ENCODE measurements at regions not wholly inside any gene's neighbourhood (a gene's known extent, or its start where the extent isn't known, plus 50 kb on each side); places are given as distances from the start of the nearest gene placed in this dataset.

DNA sequence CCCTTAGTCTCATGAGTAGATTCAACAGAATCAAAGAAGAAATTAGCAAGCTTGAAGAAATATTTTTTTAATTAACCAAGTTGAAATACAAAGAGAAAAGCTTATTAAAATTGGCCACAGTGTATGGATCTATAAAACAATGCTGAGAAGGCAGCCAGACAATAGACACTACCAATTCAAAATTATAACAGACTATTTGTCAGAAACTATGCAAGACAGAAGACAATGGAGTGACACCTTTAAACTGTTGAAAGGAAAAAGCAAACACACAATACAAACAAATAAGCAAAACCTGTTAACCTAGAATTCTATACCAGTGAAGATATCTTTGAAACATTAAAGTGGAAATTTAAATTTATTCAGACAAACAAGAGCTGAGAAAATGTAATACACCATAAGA lies 225.4 kb downstream of the CASP12 start:
- in situ Hi-C loops (cut with HindIII; ENCODE audit: low pct_ligation_motif_present, low pct_unique_long_range_greater_than_20kb, low sequenced_read_pairs) = no loop called here
- no peak for DNase-seq

DNA sequence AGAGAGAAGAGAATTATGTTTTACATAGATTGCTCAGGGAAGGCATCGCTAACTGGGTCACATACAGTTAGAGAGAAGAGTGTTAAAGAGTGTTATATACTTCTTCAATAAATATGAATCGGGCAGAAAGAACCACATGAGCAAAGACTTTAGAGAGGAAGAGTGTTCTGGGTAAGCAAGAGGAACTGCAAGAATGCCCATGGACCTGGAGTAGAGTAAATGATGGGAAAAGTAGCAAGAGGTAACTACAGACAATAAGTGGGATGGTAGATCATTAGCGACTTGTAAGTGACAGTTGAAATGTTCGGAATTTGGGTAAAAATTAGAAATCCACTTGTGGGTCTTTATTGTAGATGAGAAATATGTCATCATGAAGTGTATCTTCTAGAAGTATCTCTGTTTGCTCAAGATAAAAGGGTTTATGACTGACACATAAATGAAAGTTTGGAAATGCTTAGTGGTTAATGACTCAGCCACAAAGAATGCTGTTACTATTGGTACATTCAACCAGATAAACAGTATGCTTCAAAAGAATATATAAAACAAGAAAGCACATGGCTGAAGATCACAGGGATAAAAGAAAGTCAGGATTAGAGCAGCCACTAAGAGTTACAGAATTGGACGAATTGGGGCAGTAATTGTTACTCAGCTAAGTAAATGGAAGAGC lies 229.3 kb downstream of the CASP12 start:
- DNase-seq = peak; percentile 67
- in situ Hi-C loops (cut with HindIII; ENCODE audit: low pct_ligation_motif_present, low pct_unique_long_range_greater_than_20kb, low sequenced_read_pairs) = no loop called here

DNA sequence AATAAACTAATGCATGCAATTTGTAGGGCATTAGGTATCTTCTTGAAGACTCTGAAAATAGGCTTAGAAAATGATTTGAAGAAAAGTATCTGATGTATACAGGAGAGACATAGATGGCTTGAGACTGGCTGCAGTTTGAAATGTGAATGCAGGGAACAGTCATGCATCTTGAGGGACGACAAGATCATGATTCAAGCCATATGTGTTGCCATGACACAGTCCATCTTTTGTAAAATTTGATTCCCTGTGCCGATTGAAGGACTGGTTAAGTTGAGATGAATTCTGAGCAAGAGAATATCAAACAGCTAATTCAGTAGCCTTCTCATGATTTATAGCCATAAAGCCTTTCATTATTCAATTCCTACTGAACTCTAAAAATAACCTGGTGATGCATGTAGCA lies 231.6 kb downstream of the CASP12 start:
- in situ Hi-C loops (cut with HindIII; ENCODE audit: low pct_ligation_motif_present, low pct_unique_long_range_greater_than_20kb, low sequenced_read_pairs) = no loop called here

DNA sequence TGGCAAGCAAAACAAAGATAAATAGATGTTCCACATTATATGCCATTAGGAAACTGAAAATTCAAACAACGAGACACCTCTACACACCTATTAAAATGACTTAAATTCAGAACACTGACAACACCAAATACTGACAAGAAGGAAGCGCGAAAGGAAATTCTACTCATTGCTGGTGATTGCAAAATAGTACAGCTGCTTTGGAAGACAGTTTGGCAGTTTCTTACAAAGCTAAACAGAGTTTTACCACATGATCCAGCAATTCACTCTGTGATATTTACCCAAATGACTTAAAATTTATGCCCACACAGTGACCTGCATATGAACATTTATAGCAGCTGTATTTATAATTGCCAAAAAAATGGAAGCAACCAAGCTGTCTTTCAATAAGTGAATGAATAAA lies 232.6 kb downstream of the CASP12 start:
- no peak for DNase-seq

More for the DNA sequence above, 231.6 kb downstream of the CASP12 start:
- DNase-seq = no peak

DNA sequence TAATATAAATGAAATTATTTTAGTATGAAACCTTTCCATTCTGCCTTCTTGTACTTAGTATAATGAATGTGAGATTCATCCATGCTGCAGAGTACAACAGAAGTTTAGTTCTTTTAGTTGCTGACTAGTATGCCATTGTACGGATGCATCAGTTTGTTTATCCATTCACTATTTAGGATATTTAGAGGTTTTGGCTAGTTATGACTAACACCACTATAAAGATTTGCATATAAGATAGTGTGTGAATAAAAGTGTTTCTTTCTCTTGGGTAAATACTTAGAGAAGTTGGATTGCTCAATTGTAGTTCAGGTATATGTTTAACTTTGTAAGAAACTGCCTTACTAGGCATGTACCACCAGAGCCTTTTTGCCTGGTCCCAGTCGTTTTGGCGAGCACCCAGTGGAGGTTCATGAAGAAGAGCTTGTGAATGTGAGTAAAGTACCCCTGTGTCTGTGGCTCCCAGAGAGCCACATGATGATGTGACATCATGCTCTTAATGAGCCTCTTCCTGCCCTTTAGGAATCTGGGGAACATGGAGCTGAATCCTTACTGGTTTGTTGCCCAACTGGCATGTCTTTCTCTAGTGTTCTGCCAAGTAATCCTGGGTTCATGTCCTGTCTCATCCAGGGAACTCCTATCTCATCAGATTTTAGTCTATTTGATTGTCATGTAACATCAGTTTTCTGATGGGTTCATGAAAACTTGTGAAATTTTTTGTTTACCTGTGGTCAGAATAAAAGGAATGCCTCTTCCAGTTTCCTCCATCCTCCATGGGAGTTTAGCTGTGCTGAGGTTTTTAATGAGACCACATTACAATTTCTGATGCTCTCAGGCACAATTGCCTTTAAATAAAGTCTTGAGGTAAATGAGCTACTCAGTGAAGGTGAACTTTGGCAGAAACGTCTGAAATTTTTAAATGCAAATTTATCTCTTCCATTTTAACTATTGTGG lies 234.8 kb downstream of the CASP12 start:
- in situ Hi-C loops (cut with HindIII; ENCODE audit: low pct_ligation_motif_present, low pct_unique_long_range_greater_than_20kb, low sequenced_read_pairs) = no loop called here
- DNase-seq = no peak

More for the DNA sequence above, 232.6 kb downstream of the CASP12 start:
- in situ Hi-C loops (cut with HindIII; ENCODE audit: low pct_ligation_motif_present, low pct_unique_long_range_greater_than_20kb, low sequenced_read_pairs) = no loop called here

DNA sequence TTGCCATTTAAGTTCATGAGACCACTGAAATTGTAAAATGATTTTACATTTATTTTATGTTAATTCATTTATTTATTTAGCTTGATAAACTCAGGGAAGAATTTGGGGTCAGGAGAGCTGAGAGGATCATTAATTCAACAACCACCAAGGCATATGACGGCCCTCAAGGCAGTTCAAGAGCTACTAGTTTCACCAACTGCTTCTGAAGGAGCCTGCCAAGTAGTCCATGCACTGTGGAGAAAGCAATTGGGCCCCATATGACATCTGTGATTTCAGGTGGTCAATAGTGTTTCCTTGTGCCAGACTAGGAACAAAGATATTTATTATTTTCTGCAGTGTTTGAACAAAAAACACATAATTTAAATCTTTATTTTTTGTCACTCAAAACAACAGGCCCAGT lies 236.4 kb downstream of the CASP12 start:
- no peak for DNase-seq
- in situ Hi-C loops (cut with HindIII; ENCODE audit: low pct_ligation_motif_present, low pct_unique_long_range_greater_than_20kb, low sequenced_read_pairs) = no loop called here

DNA sequence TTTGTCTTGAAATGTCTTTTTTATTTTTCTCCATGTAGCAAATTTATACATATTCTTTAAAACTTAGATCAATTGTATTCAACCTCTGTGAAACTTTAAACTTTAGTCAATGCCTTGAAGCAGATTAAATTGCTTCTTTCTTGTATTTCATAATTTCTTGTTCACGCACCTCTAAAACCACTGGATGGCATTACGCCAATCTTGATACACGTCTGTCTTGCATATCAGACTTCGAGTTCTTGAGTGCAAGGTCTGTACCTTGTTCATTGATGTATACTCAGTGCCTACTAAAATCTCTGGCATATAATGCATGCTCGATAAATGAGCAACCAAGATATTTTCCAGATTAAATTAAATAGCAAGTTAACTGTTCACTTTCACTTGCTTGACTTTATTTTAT lies 236.8 kb downstream of the CASP12 start:
- in situ Hi-C loops (cut with HindIII; ENCODE audit: low pct_ligation_motif_present, low pct_unique_long_range_greater_than_20kb, low sequenced_read_pairs) = no loop called here
- DNase-seq = no peak

DNA sequence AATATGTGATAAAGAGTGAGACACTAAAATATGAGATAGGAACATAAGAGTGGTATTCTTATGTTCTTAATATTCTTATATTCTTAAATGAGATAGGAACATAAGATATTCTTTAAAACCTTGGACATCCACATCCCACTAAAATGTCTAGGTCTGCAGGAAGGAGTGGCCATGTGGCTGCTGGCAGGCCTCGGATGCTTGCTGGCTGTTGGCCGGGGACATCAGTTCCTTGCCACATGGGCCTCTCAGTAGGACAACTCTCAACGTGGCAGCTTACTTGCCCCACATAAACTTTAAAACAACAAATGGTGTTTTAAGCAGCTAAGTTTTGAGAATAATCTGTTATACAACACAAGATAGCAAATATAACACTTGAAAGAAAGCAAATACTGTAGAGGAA lies 240.1 kb downstream of the CASP12 start:
- in situ Hi-C loops (cut with HindIII; ENCODE audit: low pct_ligation_motif_present, low pct_unique_long_range_greater_than_20kb, low sequenced_read_pairs) = no loop called here
- DNase-seq = no peak

DNA sequence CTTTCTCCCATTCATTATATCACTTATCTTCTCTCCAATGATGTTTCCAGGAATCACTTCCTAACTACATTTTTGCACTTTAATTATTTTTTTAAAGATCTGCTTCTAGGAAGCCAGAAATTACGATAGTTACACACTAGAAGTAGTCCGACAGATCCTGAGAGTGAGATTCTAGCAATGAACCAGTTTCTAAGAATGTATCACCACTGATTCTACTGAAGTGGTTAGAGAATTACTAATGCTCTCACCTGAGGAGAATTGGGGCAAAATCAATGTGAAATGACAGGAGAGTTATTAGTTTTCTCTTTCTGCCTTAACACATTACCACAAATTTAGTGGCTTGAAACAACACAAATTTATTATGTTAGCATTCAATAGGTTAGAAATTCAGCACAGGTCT lies 241.2 kb downstream of the CASP12 start:
- in situ Hi-C loops (cut with HindIII; ENCODE audit: low pct_ligation_motif_present, low pct_unique_long_range_greater_than_20kb, low sequenced_read_pairs) = no loop called here
- DNase-seq = no peak

DNA sequence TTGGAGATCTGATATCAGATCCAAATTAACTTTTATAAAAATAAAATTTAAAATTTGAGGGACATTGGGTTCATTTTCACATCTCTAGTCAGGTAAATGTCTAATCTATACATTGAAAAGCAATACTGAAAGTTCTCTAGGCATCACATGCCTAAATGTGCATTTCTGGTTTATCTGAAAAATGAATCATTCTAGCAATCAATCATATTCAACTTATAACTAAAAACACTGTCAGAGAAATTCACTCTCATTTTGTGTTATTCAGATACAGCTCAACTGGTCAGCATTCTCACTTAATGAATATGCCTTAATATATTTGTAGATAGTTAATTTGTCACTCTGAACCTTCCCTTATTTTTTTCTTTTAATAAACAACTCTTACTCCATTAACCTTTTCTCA lies 243.2 kb downstream of the CASP12 start:
- in situ Hi-C loops (cut with HindIII; ENCODE audit: low pct_ligation_motif_present, low pct_unique_long_range_greater_than_20kb, low sequenced_read_pairs) = no loop called here

DNA sequence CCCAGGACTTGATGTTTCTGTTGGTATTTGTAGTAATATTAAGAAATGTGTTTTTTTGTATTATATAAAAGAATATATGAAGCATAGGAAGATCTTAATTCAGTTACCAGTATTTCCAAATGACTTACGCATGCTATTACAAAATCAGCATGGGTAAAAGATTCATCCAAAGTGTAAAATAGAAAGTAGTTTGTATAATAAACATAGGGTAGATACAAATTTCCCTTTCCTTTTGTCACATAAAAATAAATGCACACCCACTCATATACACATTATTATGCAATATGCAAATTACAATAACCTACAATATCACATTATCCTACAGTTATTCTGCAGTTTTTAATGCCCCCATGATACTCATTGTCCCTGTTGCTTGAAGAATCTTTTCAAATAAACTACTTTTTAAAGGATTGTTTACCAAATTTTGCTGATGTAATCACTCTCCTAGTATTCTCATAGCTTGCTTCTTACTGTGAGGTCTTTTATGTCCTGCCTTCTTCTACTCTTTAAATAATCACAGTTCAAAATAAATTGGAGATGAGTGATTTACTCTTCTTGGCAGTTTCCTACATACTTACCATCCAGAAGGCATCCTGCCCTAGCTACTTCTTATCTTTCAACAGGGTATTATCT lies 244.0 kb downstream of the CASP12 start:
- no peak for DNase-seq
- in situ Hi-C loops (cut with HindIII; ENCODE audit: low pct_ligation_motif_present, low pct_unique_long_range_greater_than_20kb, low sequenced_read_pairs) = no loop called here

More for the DNA sequence above, 243.2 kb downstream of the CASP12 start:
- DNase-seq = no peak

DNA sequence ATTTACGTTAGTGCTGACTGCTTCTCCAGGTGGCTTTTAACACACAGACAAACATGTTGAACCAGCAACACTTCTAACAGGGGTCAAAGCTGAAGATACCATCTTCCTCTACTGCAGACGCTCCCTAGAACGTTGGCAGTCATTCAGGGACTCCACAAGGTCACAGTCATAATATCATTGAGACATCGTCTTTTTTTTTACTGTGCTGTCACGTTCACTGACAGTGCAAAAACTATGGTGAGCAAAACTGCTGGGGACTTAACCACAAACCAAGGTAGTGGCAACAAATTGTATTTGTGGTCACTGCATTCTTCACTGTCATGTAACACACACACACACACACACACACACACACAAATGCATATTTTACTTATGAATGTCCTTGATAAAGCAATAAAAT lies 244.9 kb downstream of the CASP12 start:
- DNase-seq = no peak
- in situ Hi-C loops (cut with HindIII; ENCODE audit: low pct_ligation_motif_present, low pct_unique_long_range_greater_than_20kb, low sequenced_read_pairs) = no loop called here

DNA sequence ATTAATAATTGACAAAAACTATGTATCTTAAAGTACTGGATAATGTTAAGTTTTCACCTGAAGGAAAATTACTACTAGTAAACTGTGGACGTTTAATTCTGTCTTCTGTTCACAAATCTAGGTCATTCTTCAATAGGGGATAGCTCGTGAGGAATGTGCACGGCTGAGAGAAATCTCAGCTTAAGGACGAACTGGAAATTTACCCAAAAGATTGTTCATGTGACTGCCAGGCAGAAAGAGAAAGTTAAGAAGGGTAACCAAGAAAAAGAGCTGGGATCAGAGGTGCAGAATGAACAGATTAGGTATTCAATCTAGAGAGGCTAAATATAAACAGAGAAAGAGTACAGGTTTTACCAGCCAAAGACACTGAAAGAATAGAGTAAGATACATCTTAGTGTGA lies 245.3 kb downstream of the CASP12 start:
- no peak for DNase-seq
- in situ Hi-C loops (cut with HindIII; ENCODE audit: low pct_ligation_motif_present, low pct_unique_long_range_greater_than_20kb, low sequenced_read_pairs) = no loop called here

DNA sequence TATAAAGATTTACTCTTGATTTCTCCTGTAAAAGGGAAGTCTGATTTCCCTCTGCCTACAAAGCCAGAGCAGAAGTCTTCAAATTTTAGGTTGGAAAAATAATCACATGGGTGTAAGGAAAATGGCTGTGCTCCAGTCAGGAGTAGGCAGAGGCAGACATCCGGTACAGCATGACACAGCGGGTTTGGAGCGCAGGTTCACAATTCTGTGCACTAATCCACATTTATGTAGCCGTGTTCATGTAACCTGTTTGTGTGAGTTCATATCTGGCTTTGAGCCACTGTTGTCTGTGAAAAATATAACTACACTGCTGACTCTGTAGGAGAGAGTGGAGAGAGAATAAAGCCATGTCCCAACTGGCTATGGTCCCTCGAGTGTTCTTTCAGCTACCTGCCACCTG lies 248.0 kb downstream of the CASP12 start:
- in situ Hi-C loops (cut with HindIII; ENCODE audit: low pct_ligation_motif_present, low pct_unique_long_range_greater_than_20kb, low sequenced_read_pairs) = no loop called here
- DNase-seq = peak; percentile 16

DNA sequence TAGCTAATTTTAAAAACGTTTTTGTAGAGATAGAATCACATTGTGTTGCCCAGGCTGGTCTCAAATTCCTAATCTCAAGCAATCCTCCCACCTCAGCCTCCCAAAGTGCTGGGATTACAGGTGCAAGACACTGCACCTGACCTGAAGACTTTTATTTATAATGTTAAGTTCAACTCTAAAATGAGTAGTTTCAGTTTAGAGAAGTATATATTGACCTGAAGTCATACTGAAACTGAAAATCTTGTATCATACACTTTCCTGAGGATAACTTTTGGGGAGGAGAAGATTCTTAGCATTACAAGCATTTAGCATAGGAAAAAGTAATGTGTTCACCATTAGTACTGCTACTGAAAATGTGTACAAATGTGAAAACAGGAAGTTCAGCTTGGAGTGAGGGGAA lies 249.3 kb downstream of the CASP12 start:
- in situ Hi-C loops (cut with HindIII; ENCODE audit: low pct_ligation_motif_present, low pct_unique_long_range_greater_than_20kb, low sequenced_read_pairs) = no loop called here
- no peak for DNase-seq

DNA sequence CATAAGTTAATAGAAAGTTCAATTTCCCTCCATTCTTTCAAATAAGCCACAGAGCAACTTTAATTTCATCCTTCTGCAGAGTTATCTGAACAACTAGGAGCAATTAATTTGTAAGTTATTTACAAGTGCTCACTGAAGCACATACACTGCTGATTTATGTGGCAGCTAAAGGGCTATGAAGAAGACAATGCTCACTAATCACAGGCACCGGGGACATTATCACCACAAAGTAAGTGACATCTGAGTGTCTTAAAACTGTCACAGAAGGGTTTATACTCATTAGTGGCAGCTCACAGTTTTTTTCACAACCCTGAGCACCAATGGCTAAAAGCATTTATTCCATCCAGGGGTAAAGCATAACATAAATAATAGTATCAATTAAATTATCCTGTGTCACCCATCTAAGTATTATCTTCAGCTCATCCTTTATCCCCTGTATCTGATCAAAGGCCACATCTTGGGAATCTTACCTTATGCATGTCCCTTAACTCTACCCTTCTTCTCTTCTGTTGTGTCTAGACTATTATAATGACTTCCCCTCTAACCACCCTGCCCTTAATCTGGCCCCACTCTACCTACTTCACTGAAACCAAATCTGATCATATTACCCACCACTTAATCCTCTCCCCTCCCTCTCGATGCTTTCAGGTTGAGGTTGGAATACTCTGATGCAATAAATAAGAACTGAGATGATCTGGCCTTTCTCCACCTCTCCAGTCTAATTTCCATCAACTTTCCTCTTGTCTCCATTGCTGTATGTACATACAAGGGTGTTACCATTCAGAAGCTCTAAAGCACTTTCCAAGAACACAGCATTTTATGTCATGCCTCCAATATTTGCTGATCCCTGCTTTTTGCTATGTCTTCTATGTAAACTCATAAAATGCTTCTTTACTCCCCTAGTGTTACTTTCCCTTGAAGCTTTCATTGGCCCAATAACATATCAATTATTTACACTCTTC lies 252.7 kb downstream of the CASP12 start:
- in situ Hi-C loops (cut with HindIII; ENCODE audit: low pct_ligation_motif_present, low pct_unique_long_range_greater_than_20kb, low sequenced_read_pairs) = no loop called here
- DNase-seq = no peak

DNA sequence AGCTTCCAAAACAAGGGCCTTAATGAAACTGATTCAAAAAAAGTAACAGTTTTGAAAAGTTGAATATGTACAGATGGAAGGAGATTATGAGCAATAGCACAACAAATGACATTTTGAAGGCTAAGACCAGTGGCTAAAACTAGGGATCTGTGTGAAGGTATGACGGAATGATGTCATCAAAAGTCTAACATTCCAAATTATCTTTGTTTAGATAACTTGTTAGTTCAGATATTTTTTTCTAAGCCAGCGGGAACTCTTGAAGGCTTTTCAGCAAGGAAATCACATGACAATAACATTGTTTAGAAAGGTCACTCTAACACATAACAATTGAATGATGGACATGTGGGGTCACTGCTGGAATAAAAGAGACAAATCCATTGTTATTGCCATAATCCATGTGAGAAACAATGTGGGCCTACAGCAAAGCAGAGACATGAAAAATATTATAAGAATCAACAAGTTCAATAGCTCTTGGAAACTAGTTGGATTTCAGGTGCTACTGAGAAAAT lies 260.5 kb downstream of the CASP12 start:
- DNase-seq = no peak

DNA sequence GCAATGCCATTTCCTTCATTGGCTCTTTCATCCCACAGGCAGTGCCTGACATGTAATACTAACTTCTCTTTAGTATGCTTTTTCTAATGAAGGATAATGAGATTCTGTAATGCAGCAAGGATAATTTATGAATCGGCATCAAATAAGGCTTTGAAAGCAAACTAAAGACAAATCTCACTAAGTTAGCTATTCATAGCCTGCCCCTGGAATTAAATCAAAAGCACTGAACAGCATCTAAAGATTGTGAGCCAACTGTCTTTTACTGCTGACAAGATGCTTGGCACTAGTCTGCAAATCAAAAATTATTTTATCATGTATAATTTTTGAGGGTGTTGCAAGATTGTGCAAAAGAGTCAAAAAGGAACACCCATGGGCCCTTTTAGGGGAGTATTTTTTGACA lies 265.0 kb downstream of the CASP12 start:
- in situ Hi-C loops (cut with HindIII; ENCODE audit: low pct_ligation_motif_present, low pct_unique_long_range_greater_than_20kb, low sequenced_read_pairs) = no loop called here
- no peak for DNase-seq

More for the DNA sequence above, 260.5 kb downstream of the CASP12 start:
- in situ Hi-C loops (cut with HindIII; ENCODE audit: low pct_ligation_motif_present, low pct_unique_long_range_greater_than_20kb, low sequenced_read_pairs) = no loop called here

All from ACHN (cell line).